GM19397 (cell line): ENCODE measurements at regions not wholly inside any gene's neighbourhood (a gene's known extent, or its start where the extent isn't known, plus 50 kb on each side); places are given as distances from the start of the nearest gene placed in this dataset.
A peak's percentile ranks its signal among the peaks of the same experiment; 100 is the strongest.
"Not testable (repeated sequence)": the region's sequence is repeated elsewhere in the genome, so short reads cannot be mapped to it uniquely, and the experiment has no call there.

Experiments
- ATAC-seq: cut with Tn5 transposase; IDR thresholded peaks from one replicate; pipeline ENCODE4 v1.9.1; 2021; ENCODE audit warnings: mild to moderate bottlenecking, moderate library complexity; ENCODE audit not compliant: unreplicated experiment

- not testable (repeated sequence) for ATAC-seq
Measured at GRCh38 chr11:14573539-14574057, 53.4 kb upstream of the PSMA1 start.

GRCh38 chr11:14577292-14577691 is 57.1 kb upstream of the PSMA1 start:
- no peak for ATAC-seq

- no peak for ATAC-seq
Measured at GRCh38 chr11:14577835-14578529, 57.8 kb upstream of the PSMA1 start.

- peak; percentile 98 for ATAC-seq
Measured at GRCh38 chr11:14578541-14578956, 58.4 kb upstream of the PSMA1 start.

GRCh38 chr11:14579646-14580045 is 59.5 kb upstream of the PSMA1 start:
- no peak for ATAC-seq

- ATAC-seq, result no peak
Measured at GRCh38 chr11:14582793-14583192, 60.8 kb upstream of the PDE3B start.

- no peak for ATAC-seq
Measured at GRCh38 chr11:14583252-14584034, 60.2 kb upstream of the PDE3B start.

- ATAC-seq, result no peak
Measured at GRCh38 chr11:14584035-14584363, 59.6 kb upstream of the PDE3B start.

- no peak for ATAC-seq
Measured at GRCh38 chr11:14584595-14584994, 59.0 kb upstream of the PDE3B start.

GRCh38 chr11:14585438-14585837 is 58.2 kb upstream of the PDE3B start:
- no peak for ATAC-seq

GRCh38 chr11:14587258-14587657 is 56.3 kb upstream of the PDE3B start:
- ATAC-seq, result no peak

- ATAC-seq, result no peak
Measured at GRCh38 chr11:14588681-14589080, 54.9 kb upstream of the PDE3B start.

GRCh38 chr11:14589421-14589820 is 54.2 kb upstream of the PDE3B start:
- ATAC-seq, result no peak

- not testable (repeated sequence) for ATAC-seq
Measured at GRCh38 chr11:14591046-14591445, 52.6 kb upstream of the PDE3B start.

GRCh38 chr11:14593671-14594070 is 49.9 kb upstream of the PDE3B start:
- no peak for ATAC-seq
